ENCODE measurements at regions not wholly inside any gene's neighbourhood (a gene's known extent, or its start where the extent isn't known, plus 50 kb on each side); places are given as distances from the start of the nearest gene placed in this dataset.

GRCh38 chr7:41536122-41536872 is 166.6 kb downstream of the INHBA start:
- no peak for TF ChIP-seq ZFP3 (CRISPR knock-in tag; IDR thresholded peaks at IDR 0.05)
- no peak for TF ChIP-seq CSRNP3 (CRISPR knock-in tag; IDR thresholded peaks at IDR 0.05)
- TF ChIP-seq PATZ1 (CRISPR knock-in tag; IDR thresholded peaks at IDR 0.05; ENCODE audit: borderline replicate concordance): no peak
- no peak for TF ChIP-seq TCF4 (CRISPR knock-in tag; IDR thresholded peaks at IDR 0.05; ENCODE audit: borderline replicate concordance)
- no peak for TF ChIP-seq PPARA (CRISPR knock-in tag; IDR thresholded peaks at IDR 0.05; ENCODE audit: borderline replicate concordance)
- no peak for TF ChIP-seq ZNF8 (CRISPR knock-in tag; IDR thresholded peaks at IDR 0.05)
- TF ChIP-seq ESRRG (CRISPR knock-in tag; IDR thresholded peaks at IDR 0.05): no peak
- no peak for TF ChIP-seq RARB (CRISPR knock-in tag; IDR thresholded peaks at IDR 0.05)
- TF ChIP-seq TOX (CRISPR knock-in tag; IDR thresholded peaks at IDR 0.05; ENCODE audit: borderline replicate concordance): no peak
- no peak for TF ChIP-seq ZFP30 (CRISPR knock-in tag; IDR thresholded peaks at IDR 0.05)
- no peak for TF ChIP-seq ISL1 (CRISPR knock-in tag; IDR thresholded peaks at IDR 0.05)
- TF ChIP-seq ZC3H10 (CRISPR knock-in tag; IDR thresholded peaks at IDR 0.05): no peak
- no peak for ATAC-seq

GRCh38 chr7:41529831-41530230 is 173.1 kb downstream of the INHBA start:
- TF ChIP-seq CSDC2 (CRISPR knock-in tag; IDR thresholded peaks at IDR 0.05) (no peak), ZFP3 (CRISPR knock-in tag; IDR thresholded peaks at IDR 0.05) (no peak), ZC3H10 (CRISPR knock-in tag; IDR thresholded peaks at IDR 0.05) (no peak), ZNF8 (CRISPR knock-in tag; IDR thresholded peaks at IDR 0.05) (no peak), TCF4 (CRISPR knock-in tag; IDR thresholded peaks at IDR 0.05; ENCODE audit: borderline replicate concordance) (no peak), CSRNP3 (CRISPR knock-in tag; IDR thresholded peaks at IDR 0.05) (no peak)

GRCh38 chr7:41524876-41525275 is 178.0 kb downstream of the INHBA start:
- ATAC-seq: no peak
- no peak for TF ChIP-seq ZC3H10 (CRISPR knock-in tag; IDR thresholded peaks at IDR 0.05)
- TF ChIP-seq CSDC2 (CRISPR knock-in tag; IDR thresholded peaks at IDR 0.05): no peak
- TF ChIP-seq TSHZ2 (CRISPR knock-in tag; IDR thresholded peaks at IDR 0.05): no peak
- TF ChIP-seq ZNF8 (CRISPR knock-in tag; IDR thresholded peaks at IDR 0.05): no peak
- no peak for TF ChIP-seq PPARA (CRISPR knock-in tag; IDR thresholded peaks at IDR 0.05; ENCODE audit: borderline replicate concordance)

More at GRCh38 chr7:41529831-41530230, 173.1 kb downstream of the INHBA start:
- ATAC-seq: no peak

- ATAC-seq: no peak
- TF ChIP-seq ESRRG (CRISPR knock-in tag; IDR thresholded peaks at IDR 0.05): no peak
- TF ChIP-seq SNAI2 (CRISPR knock-in tag; IDR thresholded peaks at IDR 0.05): no peak
- no peak for TF ChIP-seq CSDC2 (CRISPR knock-in tag; IDR thresholded peaks at IDR 0.05)
- TF ChIP-seq RARB (CRISPR knock-in tag; IDR thresholded peaks at IDR 0.05): no peak
- TF ChIP-seq TOX (CRISPR knock-in tag; IDR thresholded peaks at IDR 0.05; ENCODE audit: borderline replicate concordance): no peak
- no peak for TF ChIP-seq GLIS3 (CRISPR knock-in tag; IDR thresholded peaks at IDR 0.05)
- TF ChIP-seq PPARA (CRISPR knock-in tag; IDR thresholded peaks at IDR 0.05; ENCODE audit: borderline replicate concordance): no peak
- TF ChIP-seq TCF4 (CRISPR knock-in tag; IDR thresholded peaks at IDR 0.05; ENCODE audit: borderline replicate concordance): no peak
- no peak for TF ChIP-seq POU6F1 (CRISPR knock-in tag; IDR thresholded peaks at IDR 0.05; ENCODE audit: borderline replicate concordance, low read depth)
- no peak for TF ChIP-seq BACH2 (CRISPR knock-in tag; IDR thresholded peaks at IDR 0.05; ENCODE audit: borderline replicate concordance)
- TF ChIP-seq CSRNP3 (CRISPR knock-in tag; IDR thresholded peaks at IDR 0.05): no peak
Measured at GRCh38 chr7:41520445-41520844, 182.4 kb downstream of the INHBA start.

Measured in SK-N-SH treated with all-trans-retinoic acid at 6 μM for 48 hours (cell line).